NCI-H526 treated with DMSO at 0.1 percent for 48 hours (cell line): ENCODE measurements at regions not wholly inside any gene's neighbourhood (a gene's known extent, or its start where the extent isn't known, plus 50 kb on each side); places are given as distances from the start of the nearest gene placed in this dataset.
"Not testable (repeated sequence)": the region's sequence is repeated elsewhere in the genome, so short reads cannot be mapped to it uniquely, and the experiment has no call there.

Experiments used
- DNase-seq: peaks from one replicate; lab custom pipeline; 2025; lab: John Stamatoyannopoulos, UW

GRCh38 chr3:5750874-5751640, 563.5 kb downstream of the EDEM1 start:
- DNase-seq: no peak

GRCh38 chr3:5754602-5755001, 567.1 kb downstream of the EDEM1 start:
- DNase-seq: no peak

- DNase-seq: no peak
Observed at GRCh38 chr3:5756443-5756842, 568.9 kb downstream of the EDEM1 start.

- DNase-seq: no peak
Observed at GRCh38 chr3:5757213-5757804, 569.8 kb downstream of the EDEM1 start.

GRCh38 chr3:5758699-5759098, 571.2 kb downstream of the EDEM1 start:
- DNase-seq: no peak

- no peak for DNase-seq
Observed at GRCh38 chr3:5762506-5762905, 575.0 kb downstream of the EDEM1 start.

GRCh38 chr3:5766848-5767247, 579.3 kb downstream of the EDEM1 start:
- no peak for DNase-seq

- DNase-seq: no peak
Observed at GRCh38 chr3:5767304-5767703, 579.8 kb downstream of the EDEM1 start.

- peak; percentile 11 for DNase-seq
Observed at GRCh38 chr3:5768281-5768945, 580.9 kb downstream of the EDEM1 start.

- no peak for DNase-seq
Observed at GRCh38 chr3:5769825-5770224, 582.3 kb downstream of the EDEM1 start.

GRCh38 chr3:5774337-5774736, 586.8 kb downstream of the EDEM1 start:
- no peak for DNase-seq

- DNase-seq: not testable (repeated sequence)
Observed at GRCh38 chr3:5775100-5775499, 587.6 kb downstream of the EDEM1 start.

GRCh38 chr3:5784690-5785089, 597.2 kb downstream of the EDEM1 start:
- DNase-seq: no peak

GRCh38 chr3:5787861-5788488, 600.5 kb downstream of the EDEM1 start:
- DNase-seq: peak; percentile 34

GRCh38 chr3:5788496-5788895, 601.0 kb downstream of the EDEM1 start:
- DNase-seq: no peak

GRCh38 chr3:5791558-5791957, 604.1 kb downstream of the EDEM1 start:
- no peak for DNase-seq

GRCh38 chr3:5796541-5796940, 609.0 kb downstream of the EDEM1 start:
- DNase-seq: no peak

- no peak for DNase-seq
Observed at GRCh38 chr3:5798809-5799208, 611.3 kb downstream of the EDEM1 start.

- no peak for DNase-seq
Observed at GRCh38 chr3:5799398-5799797, 611.9 kb downstream of the EDEM1 start.

- no peak for DNase-seq
Observed at GRCh38 chr3:5800965-5801364, 613.5 kb downstream of the EDEM1 start.

GRCh38 chr3:5806192-5806591, 618.7 kb downstream of the EDEM1 start:
- no peak for DNase-seq

GRCh38 chr3:5809586-5810246, 622.2 kb downstream of the EDEM1 start:
- DNase-seq: no peak
